ENCODE measurements at regions not wholly inside any gene's neighbourhood (a gene's known extent, or its start where the extent isn't known, plus 50 kb on each side); places are given as distances from the start of the nearest gene placed in this dataset.

DNA sequence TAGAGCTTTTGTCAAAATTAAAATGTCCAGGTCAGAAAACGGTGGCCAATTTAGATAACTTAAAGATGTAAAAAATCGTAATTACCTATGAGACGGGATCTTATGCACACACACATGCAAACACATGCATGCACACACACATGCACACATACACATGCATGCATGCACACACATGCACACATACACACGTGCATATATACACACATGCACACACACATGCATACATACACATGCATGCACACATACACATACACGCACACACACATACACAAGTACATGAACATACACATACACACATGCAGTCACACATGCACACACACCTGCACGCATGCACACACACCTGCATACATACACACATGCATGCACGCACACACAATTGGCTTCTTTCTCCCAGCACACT lies 362.0 kb downstream of the IRX1 start:
- DNase-seq, result no peak

DNA sequence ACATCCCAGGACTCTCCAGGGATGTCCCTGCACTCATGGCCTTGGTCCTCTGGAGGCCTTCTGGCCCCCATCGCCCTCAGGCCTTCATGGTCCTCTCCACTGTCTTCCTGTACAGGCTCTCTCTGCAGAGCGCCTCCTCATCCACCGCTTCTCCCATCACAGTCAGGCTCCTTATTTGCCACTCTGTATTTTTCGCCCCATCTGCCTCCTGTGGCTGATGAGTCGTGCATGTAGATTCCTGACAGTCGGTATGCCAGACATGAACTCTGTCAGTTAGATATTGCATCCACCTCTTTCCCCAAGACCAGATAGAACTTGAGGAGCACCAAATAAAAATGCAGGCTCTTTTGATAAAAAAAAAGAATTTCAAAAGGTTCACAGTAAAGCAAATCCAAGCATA lies 362.8 kb downstream of the IRX1 start:
- DNase-seq, result no peak

DNA sequence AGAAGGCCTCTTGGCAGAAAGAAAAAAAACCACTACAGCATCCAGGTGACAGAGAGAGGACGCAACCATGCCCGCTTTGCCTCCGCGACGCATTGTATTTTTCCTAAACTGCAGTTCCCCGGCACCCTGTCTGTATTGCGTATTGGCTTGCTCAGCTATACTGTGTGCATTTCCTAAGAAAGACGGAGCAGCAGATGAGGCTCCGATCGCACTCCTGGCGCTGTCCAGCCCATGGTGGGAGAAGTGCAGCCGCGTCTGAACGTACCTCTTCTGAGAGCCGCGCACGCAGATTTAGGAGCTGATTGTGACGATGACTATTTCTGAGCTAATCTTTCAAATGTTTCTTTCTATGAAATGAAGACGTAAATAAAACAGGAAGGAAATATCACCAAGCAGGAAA lies 366.5 kb downstream of the IRX1 start:
- no peak for DNase-seq

DNA sequence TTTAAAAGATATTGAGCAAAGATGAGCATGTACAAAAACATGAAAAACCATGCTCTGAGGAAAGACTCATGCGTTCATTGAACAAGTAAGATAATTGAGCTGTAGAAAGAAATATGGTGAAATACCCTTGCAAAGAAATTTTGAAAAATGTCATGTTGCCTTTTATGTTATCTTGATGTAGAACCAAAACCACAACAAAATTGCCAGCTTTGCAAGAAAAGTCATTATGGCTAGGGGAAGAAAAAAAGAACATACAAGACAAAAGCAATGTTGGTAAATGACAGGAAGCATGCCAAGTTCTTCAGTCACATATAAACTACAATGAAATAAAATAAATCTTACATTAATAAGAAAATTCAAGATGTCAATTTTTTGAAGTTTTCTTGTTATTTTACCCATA lies 368.0 kb downstream of the IRX1 start:
- DNase-seq, result no peak

DNA sequence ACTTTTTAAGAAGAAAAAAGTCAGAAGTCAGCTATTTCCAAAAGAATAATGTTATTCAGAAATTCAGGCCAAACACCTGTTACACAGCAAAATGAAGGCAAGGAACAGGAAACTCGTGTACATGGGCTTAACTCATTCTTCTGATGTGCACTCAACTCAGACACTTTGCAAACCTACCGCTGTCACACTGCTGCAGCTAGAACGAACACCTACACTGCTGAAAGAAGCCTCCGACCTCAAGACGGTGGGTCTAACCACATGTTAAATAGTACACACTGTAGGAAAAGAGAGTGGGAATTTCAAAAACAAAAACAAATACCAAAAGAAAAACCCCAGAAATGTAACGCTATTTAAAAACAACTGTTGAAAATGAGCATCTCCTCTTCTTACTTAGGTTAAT lies 384.5 kb downstream of the IRX1 start:
- DNase-seq, result no peak

DNA sequence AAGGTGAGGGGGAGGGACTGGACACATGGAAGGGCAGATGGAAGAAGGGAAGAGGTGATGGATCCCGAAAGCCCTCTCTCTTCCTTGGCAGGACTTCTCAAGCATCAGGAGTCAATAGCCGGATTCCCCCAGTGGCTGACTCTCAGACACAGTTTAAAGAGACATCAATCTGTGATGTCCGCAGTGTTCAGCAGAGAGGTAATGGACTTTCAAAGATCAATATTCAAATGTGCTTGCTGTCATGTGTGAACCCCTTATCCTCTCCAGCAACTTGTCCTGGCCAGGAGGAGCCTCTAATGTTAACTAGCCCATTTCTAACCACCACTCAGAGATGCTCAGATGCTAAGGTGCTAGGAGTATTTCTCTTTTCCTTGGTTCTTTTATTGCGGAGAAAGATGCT lies 392.2 kb downstream of the IRX1 start:
- no peak for DNase-seq

DNA sequence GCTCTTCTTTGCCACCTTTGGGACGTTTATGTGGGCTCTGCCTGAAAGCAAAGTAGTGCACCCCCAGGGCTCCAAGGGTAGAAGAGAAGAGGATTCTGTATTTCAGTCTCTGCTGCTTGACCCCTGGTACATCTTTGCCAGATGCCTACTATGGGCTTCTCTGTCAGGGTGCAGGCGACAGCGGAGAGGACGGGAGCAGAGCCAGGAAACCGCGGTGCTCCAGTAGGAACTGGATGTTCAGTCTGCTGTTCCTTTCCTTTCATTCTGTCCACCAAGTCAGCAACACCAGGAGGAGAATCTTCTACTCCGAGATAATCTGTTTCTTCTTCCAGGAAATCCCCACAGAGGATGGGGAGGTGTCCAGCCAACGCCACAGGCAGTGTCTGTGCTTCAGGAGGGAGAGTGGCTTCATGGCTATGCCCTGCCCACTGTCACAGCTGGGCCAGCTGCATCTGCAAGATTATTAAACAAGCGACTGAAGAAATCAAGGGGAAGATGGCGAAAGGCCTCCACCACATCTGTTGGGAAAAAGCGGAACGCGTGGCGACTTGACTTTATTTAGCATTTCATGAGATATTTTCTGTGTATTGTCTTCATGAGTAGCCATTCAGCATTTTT lies 398.3 kb downstream of the IRX1 start:
- no peak for DNase-seq

DNA sequence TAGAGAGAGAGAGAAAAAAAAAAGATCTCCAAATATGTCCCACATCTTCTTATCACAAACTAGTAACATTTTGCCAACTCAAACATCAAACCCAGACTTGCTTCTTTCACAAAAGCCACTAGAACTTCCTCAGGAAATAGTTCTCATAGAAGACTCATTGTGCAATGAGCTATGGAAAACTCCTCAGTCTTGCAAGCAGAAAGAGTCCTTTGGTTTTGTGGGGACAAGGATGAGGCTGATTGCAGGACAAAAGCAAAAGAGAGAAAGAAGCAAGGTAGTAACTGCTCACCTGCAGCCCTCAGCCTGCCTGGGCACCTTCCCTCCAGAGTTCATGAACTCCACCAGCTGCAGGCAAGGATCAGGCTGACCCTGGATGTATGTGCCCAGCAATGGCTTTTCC lies 399.0 kb downstream of the IRX1 start:
- DNase-seq, result no peak

DNA sequence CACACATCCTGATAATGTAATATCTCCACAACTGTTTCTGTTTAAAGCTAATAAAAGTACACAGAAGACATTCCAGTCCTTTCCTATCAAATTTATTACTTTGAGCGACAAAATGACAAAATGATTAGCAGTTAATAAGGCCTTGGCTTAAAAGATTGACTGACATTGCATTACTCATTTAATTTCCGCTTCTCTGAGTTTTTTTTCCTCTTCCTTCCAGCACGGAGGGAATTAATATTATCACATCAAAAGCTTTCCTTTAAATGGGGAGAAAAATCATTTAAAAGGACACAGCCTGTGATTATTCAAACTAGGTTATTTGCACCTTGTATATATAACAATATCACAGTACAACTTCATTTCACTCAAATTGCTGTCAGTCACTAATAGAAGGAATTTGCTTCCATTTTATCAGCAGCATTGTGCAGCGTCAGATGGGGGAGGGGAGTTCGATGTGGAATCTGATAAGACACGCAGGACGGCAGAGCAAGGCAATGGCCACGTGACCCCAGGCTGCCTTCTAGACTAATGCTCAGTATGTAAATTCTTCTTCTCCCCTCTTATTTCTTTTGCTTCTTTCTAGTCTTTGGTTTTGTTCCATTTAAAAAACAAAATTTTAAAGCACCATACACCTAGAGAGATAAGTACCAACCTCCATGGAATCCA lies 400.5 kb downstream of the IRX1 start:
- DNase-seq, result no peak

DNA sequence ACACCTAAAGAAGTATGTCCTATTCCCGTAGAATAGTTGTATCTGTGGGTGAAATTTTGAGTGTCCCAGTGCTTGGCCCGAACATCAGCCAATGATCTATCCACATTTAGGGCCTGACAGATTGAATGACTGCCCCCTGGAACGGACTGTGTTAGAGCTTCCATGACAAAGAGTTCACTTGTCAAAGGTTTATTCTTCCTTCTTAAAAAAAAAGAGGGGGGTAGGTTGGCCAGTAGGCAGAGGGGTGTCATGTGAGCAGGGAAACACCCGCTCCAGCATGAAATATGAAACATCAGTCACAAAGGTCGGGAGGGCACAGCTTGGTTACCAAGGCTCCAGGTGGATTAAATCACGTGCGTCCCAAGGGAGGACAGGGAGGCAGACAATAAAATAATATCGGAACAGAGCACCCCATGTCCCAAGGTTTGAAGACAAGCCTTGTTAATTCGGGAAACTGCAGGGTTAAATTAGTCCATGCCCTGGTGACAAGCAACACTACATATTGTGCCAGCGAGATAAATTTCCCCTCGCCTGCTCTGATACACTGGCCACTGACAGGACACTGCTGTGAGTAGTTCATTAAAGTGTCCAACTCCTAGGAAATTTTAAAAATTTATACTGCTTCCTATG lies 401.2 kb downstream of the IRX1 start:
- peak; percentile 47 for DNase-seq

DNA sequence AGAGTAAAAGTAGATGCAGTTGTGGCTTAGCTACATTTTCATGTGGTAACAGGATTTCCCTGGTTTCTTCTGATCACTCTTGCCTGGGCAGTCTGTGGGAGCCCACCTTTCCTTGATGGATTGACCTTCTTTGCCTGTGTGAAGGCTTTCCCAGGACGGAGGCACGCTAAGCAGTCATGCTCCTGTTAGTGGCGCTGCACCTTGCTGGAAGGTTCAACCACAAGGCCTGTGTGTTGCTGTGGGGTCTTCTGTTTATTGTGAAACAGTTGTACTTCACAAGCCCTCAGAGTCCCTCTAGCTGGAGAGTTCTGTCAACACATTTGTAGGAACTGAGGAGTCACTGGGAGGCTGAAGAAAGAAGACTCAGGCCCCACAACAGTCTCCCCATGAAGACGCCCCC lies 402.0 kb downstream of the IRX1 start:
- no peak for DNase-seq

DNA sequence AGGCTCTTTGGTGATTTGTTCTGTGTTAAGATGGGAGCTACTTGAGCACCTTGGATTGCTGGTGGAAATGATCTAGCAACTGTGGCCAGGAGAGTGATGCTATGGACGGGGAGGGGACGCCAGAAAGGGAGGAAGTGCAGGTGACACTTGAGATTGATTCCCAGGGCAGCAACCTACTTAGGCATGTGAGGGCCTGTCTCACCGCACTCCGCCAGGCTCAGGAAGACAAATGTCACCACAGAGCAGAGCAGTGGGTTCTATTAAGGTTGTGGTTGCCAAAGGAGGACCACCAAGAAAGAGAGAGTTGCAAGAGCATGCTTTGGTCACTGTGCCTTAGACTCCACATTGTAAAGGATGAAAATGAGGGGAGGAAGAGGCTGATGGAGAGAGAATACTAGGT lies 404.3 kb downstream of the IRX1 start:
- no peak for DNase-seq

DNA sequence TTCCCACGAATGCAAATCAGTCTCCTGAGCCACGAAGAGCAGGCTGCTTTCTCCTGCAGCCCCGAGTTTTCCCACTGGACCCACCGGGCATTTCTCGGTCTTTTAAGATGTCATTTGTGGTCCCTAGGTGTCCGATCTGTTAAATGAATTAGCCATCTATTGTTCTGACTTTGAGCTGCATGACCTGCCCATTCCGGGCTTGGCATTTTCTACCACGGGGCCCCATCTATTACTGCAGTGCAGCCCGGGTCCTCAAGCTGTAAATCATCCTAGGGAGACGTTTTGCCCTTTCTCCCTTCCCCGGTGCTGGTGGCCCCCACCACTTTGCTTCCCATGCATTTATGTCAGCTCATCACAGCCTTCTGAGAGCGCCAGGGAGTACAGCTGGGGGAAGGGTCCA lies 405.4 kb downstream of the IRX1 start:
- no peak for DNase-seq

DNA sequence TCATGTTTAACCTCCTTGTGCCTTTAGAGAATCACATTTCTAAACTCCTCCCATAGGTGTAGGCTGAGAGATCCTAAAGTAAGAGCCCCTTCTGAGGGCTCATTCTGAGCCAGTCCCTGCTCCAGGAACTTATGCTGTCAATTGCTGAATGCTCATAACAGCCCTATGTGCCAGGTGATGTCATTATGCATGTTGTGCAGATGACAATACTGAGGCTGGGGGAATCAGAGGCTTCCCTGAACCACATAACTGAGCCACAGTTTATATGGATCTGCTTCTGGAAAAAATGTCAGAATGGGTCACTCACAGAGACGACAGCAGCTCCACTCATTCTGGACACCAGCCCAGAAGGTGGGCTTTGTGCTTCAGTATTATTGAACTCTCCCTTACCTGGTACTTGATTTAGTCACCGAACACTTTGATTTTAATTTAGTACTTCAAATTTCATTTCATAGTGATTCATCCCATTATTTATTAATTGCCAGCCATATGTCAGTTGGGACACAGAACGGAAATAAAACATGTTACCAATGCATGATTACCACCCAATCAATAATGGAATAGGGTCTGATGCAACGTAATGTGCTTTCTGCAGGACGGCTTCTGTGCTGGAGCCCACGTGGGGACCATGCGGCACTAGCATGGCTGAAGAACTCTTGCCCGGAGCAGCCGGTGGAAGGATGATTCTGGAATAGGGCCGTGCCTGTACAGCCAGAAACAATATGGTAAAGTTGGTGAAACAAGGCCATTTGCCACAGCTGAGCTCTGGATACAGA lies 406.3 kb downstream of the IRX1 start:
- no peak for DNase-seq

DNA sequence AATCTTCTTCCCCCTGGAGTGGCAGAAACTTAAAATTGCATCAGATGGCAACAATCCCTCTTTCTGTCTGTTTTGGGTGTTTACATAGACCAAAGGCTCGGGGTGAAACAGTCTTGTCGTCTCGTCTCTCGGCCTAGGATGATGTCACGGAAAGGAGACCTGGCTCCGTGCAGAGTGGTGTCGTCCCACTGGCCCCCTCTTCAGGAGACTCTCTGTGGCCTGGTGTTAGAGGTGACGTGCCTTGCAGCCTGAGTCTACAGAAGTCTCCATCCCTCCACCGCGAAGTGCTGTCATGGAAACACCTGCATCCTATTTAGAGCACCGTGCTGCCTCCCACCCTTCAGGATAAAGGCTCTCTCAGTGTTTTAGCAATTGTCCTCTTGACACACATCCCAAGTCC lies 409.7 kb downstream of the IRX1 start:
- DNase-seq, result no peak

DNA sequence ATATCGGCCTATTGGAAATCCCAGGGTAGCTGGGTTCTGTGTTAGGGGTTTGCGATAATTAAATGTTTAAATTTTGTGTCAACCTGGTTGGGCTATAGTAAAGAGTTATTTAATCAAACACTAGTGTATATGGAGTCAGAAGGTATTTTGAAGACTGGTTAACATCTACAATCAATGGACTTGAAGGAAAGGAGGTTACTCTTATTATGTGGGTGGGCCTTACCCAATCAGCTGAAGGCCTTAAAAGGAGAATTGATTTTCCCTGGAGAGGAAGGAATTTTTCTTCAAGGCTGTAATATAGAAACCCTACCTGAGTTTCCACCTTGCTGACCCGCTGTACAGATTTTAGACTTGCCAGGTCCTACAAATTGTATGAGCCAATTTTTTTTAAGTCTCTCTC lies 411.4 kb downstream of the IRX1 start:
- DNase-seq, result no peak

DNA sequence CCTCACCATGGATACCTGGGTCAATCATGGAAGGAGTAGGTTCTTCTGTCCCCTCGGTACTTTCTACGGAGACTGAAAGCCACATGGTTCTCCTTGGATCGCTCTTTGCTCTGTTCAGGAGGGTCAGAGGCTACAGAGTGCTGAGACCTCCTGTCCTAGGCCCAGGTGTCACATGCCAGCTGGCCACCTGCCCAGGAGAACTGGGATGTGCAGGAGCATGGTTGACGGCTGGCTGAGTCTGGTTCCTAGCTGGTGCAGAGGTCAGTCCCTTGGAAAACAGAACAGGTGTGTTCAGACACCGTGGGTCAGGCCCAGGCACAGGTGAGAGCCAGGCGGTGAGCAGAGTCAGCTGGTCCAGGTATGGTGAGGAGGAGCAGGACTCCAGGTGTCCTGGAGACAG lies 416.3 kb downstream of the IRX1 start:
- DNase-seq, result no peak

DNA sequence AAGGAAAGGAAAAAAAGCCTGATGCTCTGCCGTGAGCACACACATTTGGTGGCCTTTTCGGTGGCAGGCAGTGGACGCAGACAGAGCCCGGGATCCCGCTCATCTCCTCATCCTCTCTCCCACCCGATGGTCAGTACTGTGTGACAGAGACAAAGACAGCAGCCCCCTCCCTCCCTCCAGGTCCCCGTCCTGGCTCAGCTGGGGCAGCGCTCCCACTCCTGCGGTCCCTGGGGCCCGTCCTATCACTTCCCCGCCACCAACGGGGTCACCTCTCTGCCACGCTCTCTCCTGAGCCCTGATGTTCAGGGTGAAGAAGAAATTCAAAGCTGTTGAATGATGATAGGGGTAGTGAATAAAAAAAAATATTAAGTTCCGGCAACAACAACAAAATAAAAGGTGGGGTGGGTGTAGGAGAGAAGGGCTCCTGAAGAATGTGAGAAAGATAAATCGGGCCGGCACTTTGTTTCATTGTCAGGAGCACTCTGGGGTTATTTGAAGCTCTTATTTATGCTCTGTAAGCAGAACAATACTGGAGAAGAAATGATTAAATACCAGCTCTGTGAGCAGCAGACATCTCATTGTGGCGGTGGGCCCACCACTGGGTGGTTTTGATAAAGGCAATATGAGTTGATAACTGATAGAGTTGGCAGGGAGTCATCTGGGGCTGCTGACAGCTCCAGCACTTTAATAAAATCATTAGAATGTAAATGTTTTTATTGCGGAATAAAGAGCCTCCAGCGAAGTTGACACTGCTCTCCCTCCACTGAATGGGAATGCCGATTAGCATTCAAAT lies 417.7 kb downstream of the IRX1 start:
- no peak for DNase-seq

DNA sequence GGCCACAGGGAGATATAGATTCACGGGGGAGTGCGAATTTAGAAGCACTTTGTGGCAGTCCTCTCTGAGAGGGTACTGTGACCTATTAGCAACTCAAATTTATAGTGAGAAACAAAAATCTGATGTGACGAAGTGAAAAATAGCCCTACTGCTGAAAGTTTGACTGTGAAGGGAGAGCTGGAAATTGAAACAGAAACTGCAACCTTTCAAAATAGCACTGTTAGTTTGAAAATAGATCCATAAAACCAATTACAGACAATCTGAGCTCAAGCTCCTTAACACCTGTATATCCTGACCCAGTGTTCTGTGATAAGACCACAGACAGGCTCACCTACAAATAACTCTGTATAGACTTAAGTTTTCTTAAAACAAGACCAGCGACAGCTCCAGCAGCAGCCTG lies 420.1 kb downstream of the IRX1 start:
- no peak for DNase-seq

DNA sequence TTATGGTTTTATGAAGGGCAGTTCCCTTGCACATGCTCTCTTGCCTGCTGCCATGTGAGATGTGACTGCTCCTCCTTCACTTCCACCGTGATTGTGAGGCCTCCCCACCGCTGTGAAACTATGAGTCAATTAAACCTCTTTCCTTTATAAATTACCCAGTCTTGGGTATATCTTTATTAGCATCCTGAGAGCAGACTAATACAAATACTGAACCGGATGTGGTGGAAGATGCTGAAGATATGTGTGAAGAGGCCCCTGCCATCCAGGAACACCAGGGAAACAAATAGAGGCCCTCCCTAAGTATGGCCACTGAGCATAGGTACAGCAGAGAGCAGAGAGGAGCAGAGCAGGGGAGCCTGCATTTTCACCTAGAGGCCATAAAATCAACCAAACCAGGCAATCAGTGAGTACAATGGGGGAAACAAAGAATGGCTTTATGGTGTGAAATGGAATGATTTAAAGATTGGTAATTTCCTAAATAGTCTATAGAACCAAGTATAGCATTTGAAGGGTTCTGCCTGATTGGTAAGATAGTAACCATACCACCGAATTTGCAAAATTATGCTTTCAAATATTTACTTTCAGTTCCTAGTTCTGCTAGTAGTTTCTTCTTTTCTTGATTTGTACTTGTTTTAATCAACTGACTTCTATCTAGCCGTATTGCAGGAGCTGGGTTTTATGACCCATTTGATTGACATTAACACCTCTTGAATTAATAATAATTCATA lies 421.6 kb downstream of the IRX1 start:
- no peak for DNase-seq

DNA sequence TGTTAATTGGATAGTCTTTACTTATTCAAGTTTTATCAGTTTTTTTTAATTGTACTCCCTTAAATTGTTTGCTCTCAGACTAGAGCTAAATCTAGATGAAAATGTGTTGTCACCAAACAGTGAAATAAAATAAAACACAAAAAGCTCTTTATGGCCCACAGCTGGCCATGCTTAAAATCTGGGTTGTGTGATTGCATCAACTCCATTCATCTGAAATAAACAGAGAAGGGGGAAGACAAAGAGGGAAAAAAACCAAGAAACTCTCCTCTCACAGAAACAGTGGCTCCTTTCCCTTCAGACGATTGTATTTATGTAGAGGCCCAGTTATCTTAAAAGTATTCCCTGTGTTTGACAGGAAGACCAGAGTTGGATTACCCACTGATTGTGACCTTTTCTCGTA lies 422.4 kb downstream of the IRX1 start:
- DNase-seq, result no peak

Data from left kidney (tissue), 1 donor.